Sigmoid colon (tissue), 6 donors: ENCODE measurements at regions not wholly inside any gene's neighbourhood (a gene's known extent, or its start where the extent isn't known, plus 50 kb on each side); places are given as distances from the start of the nearest gene placed in this dataset.

ENCODE experiments used
- DNase-seq: peaks from one replicate; pipeline ENCODE4 v3.0.0-alpha.2; 2019
- H3K27ac ChIP-seq, 4 donors: fragments of 200-600 bp; sonication (generic); one replicate each; pipeline ENCODE4 v1.5.1; 2016 to 2019; ENCODE audit warnings: mild to moderate bottlenecking in 1 of 4
- H3K27me3 ChIP-seq, 3 donors: fragments of 200-600 bp; sonication (generic); one replicate each; pipeline ENCODE4 v1.5.1; 2019; ENCODE audit warnings: mild to moderate bottlenecking in 1 of 3
- H3K36me3 ChIP-seq, 4 donors: fragments of 200-600 bp; sonication (generic); one replicate each; pipeline ENCODE4 v1.5.1; 2016 to 2019
- H3K4me1 ChIP-seq, 4 donors: fragments of 200-600 bp; sonication (generic); one replicate each; pipeline ENCODE4 v1.5.1; 2017 to 2019
- H3K4me3 ChIP-seq, 4 donors: fragments of 200-600 bp; sonication (generic); one replicate each; pipeline ENCODE4 v1.5.1; 2017 to 2019; ENCODE audit warnings: mild to moderate bottlenecking in 2 of 4, moderate library complexity in 1 of 4
- H3K9me3 ChIP-seq, 4 donors: fragments of 200-600 bp in 3 of 4; sonication (generic) in 3 of 4; one replicate each; pipeline versions ENCODE4 v1.5.1 to v1.6.1; 2013 to 2019
- CTCF ChIP-seq, 4 experiments: fragments of 450-650 bp in 3 of 4; fragments of 200-600 bp in 1 of 4; IDR thresholded peaks; one replicate each; pipeline ENCODE4 v1.5.1; 2016 to 2019; ENCODE audit warnings: antibody characterized with exemption in 4 of 4, mild to moderate bottlenecking in 3 of 4, moderate library complexity in 2 of 4
- EP300 ChIP-seq, 4 donors: sonication (generic); formaldehyde crosslinking; IDR thresholded peaks; one replicate each; pipeline ENCODE4 v1.6.1; 2017; ENCODE audit warnings: antibody characterized with exemption in 4 of 4
- POLR2A ChIP-seq, 2 donors: fragments of 450-650 bp; IDR thresholded peaks; one replicate each; pipeline ENCODE4 v1.6.1; 2016; ENCODE audit warnings: antibody characterized with exemption in 2 of 2, mild to moderate bottlenecking in 2 of 2, moderate library complexity in 2 of 2
- POLR2AphosphoS5 ChIP-seq, 4 donors: sonication (generic); formaldehyde crosslinking; IDR thresholded peaks; one replicate each; pipeline ENCODE4 v1.6.1; 2017; ENCODE audit warnings: antibody characterized with exemption in 4 of 4
- WGBS, 2 donors: extraction: QIAGEN DNeasy Blood & Tissue Kit; methylation state at CpG; one replicate each; pipeline ENCODE4 v1.1.7; 2013; 5-methylcytosine and 5-hydroxymethylcytosine counted together
- intact Hi-C: fragments of 100-400 bp; cut with DNase I; formaldehyde crosslinking; loops from one replicate; pipeline ENCODE4 v1.15.1; 2023
- donor health status: healthy with polysubstance abuse.
- donor health status: healthy.

- Histone ChIP-seq H3K4me1 (no peaks in the 10 kb centered on the region), H3K36me3 (no peaks in the 10 kb centered on the region), H3K27me3 (no peaks in the 10 kb centered on the region), H3K27ac (no peak overlapping the region), H3K4me3 (no peak overlapping the region), H3K9me3 (no peaks in the 10 kb centered on the region)
- intact Hi-C loops, result no loop called here
- no peak for DNase-seq
- TF ChIP-seq POLR2AphosphoS5 (IDR thresholded peaks at IDR 0.05), result no peak
- TF ChIP-seq CTCF (IDR thresholded peaks at IDR 0.05), result no peak
- TF ChIP-seq POLR2A (IDR thresholded peaks at IDR 0.05), result no peak
- TF ChIP-seq EP300 (IDR thresholded peaks at IDR 0.05), result no peak
- WGBS, 2 donors, result 15 to 26% methylated on average over 9 of the region's 9 CpGs
Measured at GRCh38 chr13:75173457-75174356, 308.3 kb downstream of the TBC1D4 start.

DNA sequence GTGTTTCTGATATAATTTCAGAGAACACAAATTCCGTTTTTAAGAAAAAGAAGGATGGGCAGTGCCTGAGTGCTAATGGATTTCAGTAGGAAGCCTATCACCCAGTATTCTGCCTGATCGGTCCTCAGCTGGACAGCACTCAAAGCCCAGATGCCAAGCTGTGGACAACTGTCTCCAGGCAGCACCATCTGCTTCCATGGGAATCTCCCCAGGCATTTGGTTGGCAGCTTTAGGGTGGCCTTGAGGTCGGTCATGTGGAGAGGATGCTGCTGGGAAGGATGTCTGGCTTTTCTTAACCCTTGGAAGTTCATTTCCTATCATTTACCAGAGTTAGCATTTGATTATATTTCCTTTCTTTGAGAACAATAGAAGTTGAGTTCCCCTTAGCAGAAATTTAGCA, 311.7 kb downstream of the TBC1D4 start:
- H3K9me3 ChIP-seq, result no peaks in the 10 kb centered on the region
- H3K4me3 ChIP-seq, result no peak overlapping the region
- intact Hi-C loops, result no loop called here
- WGBS, 2 donors, result 74 to 78% methylated on average over 3 of the region's 3 CpGs
- H3K27me3 ChIP-seq, result no peaks in the 10 kb centered on the region
- H3K36me3 ChIP-seq, result no peaks in the 10 kb centered on the region
- H3K27ac ChIP-seq, result no peak overlapping the region
- DNase-seq, result no peak
- no peaks in the 10 kb centered on the region for H3K4me1 ChIP-seq
- TF ChIP-seq EP300 (IDR thresholded peaks at IDR 0.05) (no peak), POLR2A (IDR thresholded peaks at IDR 0.05) (no peak), POLR2AphosphoS5 (IDR thresholded peaks at IDR 0.05) (no peak), CTCF (IDR thresholded peaks at IDR 0.05) (no peak)

- Histone ChIP-seq H3K27ac (no peak overlapping the region), H3K9me3 (no peaks in the 10 kb centered on the region), H3K4me1 (no peaks in the 10 kb centered on the region), H3K4me3 (no peak overlapping the region), H3K27me3 (no peaks in the 10 kb centered on the region), H3K36me3 (no peaks in the 10 kb centered on the region)
- TF ChIP-seq POLR2A (IDR thresholded peaks at IDR 0.05) (no peak), CTCF (IDR thresholded peaks at IDR 0.05) (no peak), EP300 (IDR thresholded peaks at IDR 0.05) (no peak), POLR2AphosphoS5 (IDR thresholded peaks at IDR 0.05) (no peak)
- intact Hi-C loops, result no loop called here
- no peak for DNase-seq
- WGBS, 2 donors, result 60 to 77% methylated on average over 4 of the region's 4 CpGs
Measured at GRCh38 chr13:75165543-75166230, 316.3 kb downstream of the TBC1D4 start.

DNA sequence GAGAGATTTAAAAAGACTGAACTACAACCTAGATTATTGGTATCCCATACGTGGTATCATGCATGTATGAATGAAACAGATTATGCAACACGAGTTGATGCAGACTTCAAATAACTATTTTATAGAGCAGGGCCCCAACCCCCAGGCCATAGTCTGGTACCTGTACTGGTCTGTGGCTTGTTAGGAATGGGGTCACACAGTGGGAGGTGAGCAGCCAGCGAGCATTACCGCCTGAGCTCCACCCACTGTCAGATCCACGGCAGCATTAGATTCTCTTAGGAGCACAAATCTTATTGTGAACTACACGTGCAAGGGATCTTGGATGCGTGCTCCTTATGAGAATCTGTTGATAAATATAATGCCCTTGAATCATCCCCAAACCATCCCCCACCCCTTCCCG, 320.2 kb downstream of the TBC1D4 start:
- TF ChIP-seq POLR2A (IDR thresholded peaks at IDR 0.05) (no peak), EP300 (IDR thresholded peaks at IDR 0.05) (no peak), POLR2AphosphoS5 (IDR thresholded peaks at IDR 0.05) (no peak)
- WGBS, 2 donors, result 66 to 72% methylated on average over 8 of the region's 8 CpGs
- Histone ChIP-seq H3K36me3 (no peaks in the 10 kb centered on the region), H3K9me3 (peaks cover 0 to under 1% (median 0%) of the 10 kb centered on the region in 4 donors), H3K27me3 (no peaks in the 10 kb centered on the region), H3K27ac (no peak overlapping the region), H3K4me1 (no peaks in the 10 kb centered on the region), H3K4me3 (no peak overlapping the region)
- DNase-seq, result no peak
- intact Hi-C loops, result no loop called here

- Histone ChIP-seq H3K27ac (no peak overlapping the region), H3K36me3 (no peaks in the 10 kb centered on the region), H3K27me3 (no peaks in the 10 kb centered on the region), H3K9me3 (peaks cover 0 to 3% (median 1%) of the 10 kb centered on the region in 4 donors), H3K4me3 (no peak overlapping the region), H3K4me1 (no peaks in the 10 kb centered on the region)
- DNase-seq, result no peak
- 90% methylated on average over 1 of the region's 1 CpG for WGBS, 2 donors
- intact Hi-C loops, result no loop called here
- TF ChIP-seq CTCF (IDR thresholded peaks at IDR 0.05), result no peak
- TF ChIP-seq POLR2A (IDR thresholded peaks at IDR 0.05), result no peak
- no peak for TF ChIP-seq EP300 (IDR thresholded peaks at IDR 0.05)
- TF ChIP-seq POLR2AphosphoS5 (IDR thresholded peaks at IDR 0.05), result no peak
Measured at GRCh38 chr13:75160984-75161383, 321.0 kb downstream of the TBC1D4 start.
